OCI-LY1 (cell line): ENCODE measurements at regions not wholly inside any gene's neighbourhood (a gene's known extent, or its start where the extent isn't known, plus 50 kb on each side); places are given as distances from the start of the nearest gene placed in this dataset.

Experiments used
- H2AFZ ChIP-seq: fragments of 200-600 bp; sonication (generic), shearing (Covaris generic); 2 replicates; pipeline ENCODE4 v1.6.0; 2014; ENCODE audit warnings: antibody characterized with exemption, mild to moderate bottlenecking, low read length
- H3F3A ChIP-seq: fragments of 200-600 bp; sonication (generic), shearing (Covaris generic); 2 replicates; pipeline ENCODE4 v1.6.0; 2014; ENCODE audit warnings: mild to moderate bottlenecking, antibody characterized with exemption, low read length, moderate library complexity; ENCODE audit not compliant: insufficient read depth
- H3K27ac ChIP-seq: fragments of 200-600 bp; sonication (generic); 2 replicates; pipeline ENCODE4 v1.5.1; 2014; ENCODE audit warnings: low read length, mixed run types, mild to moderate bottlenecking, low read depth; ENCODE audit not compliant: poor library complexity, severe bottlenecking
- H3K27me3 ChIP-seq: fragments of 200-600 bp; sonication (generic); 2 replicates; pipeline ENCODE4 v1.6.0; 2014; ENCODE audit warnings: antibody characterized with exemption, mild to moderate bottlenecking, low read length, moderate library complexity; ENCODE audit not compliant: insufficient read depth
- H3K36me3 ChIP-seq: fragments of 200-600 bp; sonication (generic); 2 replicates; pipeline ENCODE4 v1.6.1; 2014; ENCODE audit warnings: mild to moderate bottlenecking, antibody characterized with exemption, low read length, moderate library complexity, mixed read lengths; ENCODE audit not compliant: insufficient read depth
- H3K4me1 ChIP-seq: fragments of 200-600 bp; sonication (generic); 2 replicates; pipeline ENCODE4 v1.5.1; 2014; ENCODE audit warnings: mild to moderate bottlenecking, low read length, moderate library complexity; ENCODE audit not compliant: insufficient read depth, severe bottlenecking
- H3K4me2 ChIP-seq: fragments of 200-600 bp; sonication (generic), shearing (Covaris generic); 2 replicates; pipeline ENCODE4 v1.6.1; 2014; ENCODE audit warnings: low read length
- H3K4me3 ChIP-seq: fragments of 200-600 bp; sonication (generic); 2 replicates; pipeline ENCODE4 v1.5.1; 2014; ENCODE audit warnings: low read length, low read depth, mild to moderate bottlenecking, mixed read lengths; ENCODE audit not compliant: poor library complexity, severe bottlenecking
- H3K79me2 ChIP-seq: fragments of 200-600 bp; shearing (Covaris generic); 2 replicates; pipeline ENCODE4 v1.6.1; 2016; ENCODE audit warnings: mixed run types, low read length, mixed read lengths; ENCODE audit not compliant: insufficient read depth
- H3K9ac ChIP-seq: fragments of 200-600 bp; sonication (generic), shearing (Covaris generic); 2 replicates; pipeline ENCODE4 v1.6.1; 2014; ENCODE audit warnings: mild to moderate bottlenecking, low read length, mixed read lengths
- H3K9me2 ChIP-seq: fragments of 200-600 bp; sonication (generic), shearing (Covaris generic); 2 replicates; pipeline ENCODE4 v1.6.1; 2014; ENCODE audit warnings: low read depth, mild to moderate bottlenecking, low read length, mixed read lengths
- H3K9me3 ChIP-seq: fragments of 200-600 bp; shearing (Covaris generic); 2 replicates; pipeline ENCODE4 v1.6.1; 2014; ENCODE audit warnings: low read length, mixed read lengths
- H4K20me1 ChIP-seq: fragments of 200-600 bp; sonication (generic), shearing (Covaris generic); 2 replicates; pipeline ENCODE4 v1.6.0; 2016; ENCODE audit warnings: mild to moderate bottlenecking, low read length; ENCODE audit not compliant: insufficient read depth
- CTCF ChIP-seq: fragments of 200-600 bp; sonication (generic), shearing (Covaris generic); IDR thresholded peaks from 2 replicates; pipeline ENCODE4 v1.5.1; 2017; ENCODE audit warnings: mild to moderate bottlenecking, antibody characterized with exemption, low read length, moderate library complexity, mixed read lengths
- EZH2 ChIP-seq: fragments of 200-600 bp; sonication (generic), shearing (Covaris generic); IDR thresholded peaks from 2 replicates; pipeline ENCODE4 v1.8.0; 2017; ENCODE audit warnings: borderline replicate concordance, mixed run types, mild to moderate bottlenecking, antibody characterized with exemption, low read length, moderate library complexity, mixed read lengths

- Histone ChIP-seq H3K9me3 (peaks cover 4% of the 10 kb centered on the region), H3K9me2 (no peaks in the 10 kb centered on the region), H3K9ac (no peak overlapping the region), H3K36me3 (no peaks in the 10 kb centered on the region), H3F3A (no peaks in the 10 kb centered on the region), H3K4me1 (no peaks in the 10 kb centered on the region), H3K4me2 (no peak overlapping the region), H3K27ac (no peak overlapping the region), H2AFZ (no peak overlapping the region), H4K20me1 (no peaks in the 10 kb centered on the region), H3K79me2 (no peaks in the 10 kb centered on the region), H3K27me3 (no peaks in the 10 kb centered on the region; the same call in 1 of the 2 replicates), H3K4me3 (no peak overlapping the region)
- TF ChIP-seq EZH2 (no peak), CTCF (no peak)
Observed at GRCh38 chr14:101055106-101055662, 151.7 kb upstream of the RTL1 start.

- H3F3A ChIP-seq, result no peaks in the 10 kb centered on the region
- no peaks in the 10 kb centered on the region for H3K9me2 ChIP-seq
- H3K4me2 ChIP-seq, result no peak overlapping the region
- H3K27me3 ChIP-seq, result no peaks in the 10 kb centered on the region; the same call in 1 of the 2 replicates
- H2AFZ ChIP-seq, result no peak overlapping the region
- no peaks in the 10 kb centered on the region for H4K20me1 ChIP-seq
- H3K4me3 ChIP-seq, result no peak overlapping the region
- TF ChIP-seq EZH2 (no peak), CTCF (no peak)
- no peaks in the 10 kb centered on the region for H3K36me3 ChIP-seq
- H3K9ac ChIP-seq, result no peak overlapping the region
- H3K4me1 ChIP-seq, result no peaks in the 10 kb centered on the region
- peaks cover 4% of the 10 kb centered on the region for H3K9me3 ChIP-seq
- no peak overlapping the region for H3K27ac ChIP-seq
- no peaks in the 10 kb centered on the region for H3K79me2 ChIP-seq
Observed at GRCh38 chr14:101055776-101056374, 152.4 kb upstream of the RTL1 start.

- Histone ChIP-seq H3K36me3 (no peaks in the 10 kb centered on the region), H3K4me3 (no peak overlapping the region), H3F3A (no peaks in the 10 kb centered on the region), H3K27me3 (no peaks in the 10 kb centered on the region; the same call in 1 of the 2 replicates), H3K9me2 (no peaks in the 10 kb centered on the region), H3K9me3 (peaks cover 4% of the 10 kb centered on the region), H4K20me1 (no peaks in the 10 kb centered on the region), H2AFZ (no peak overlapping the region), H3K4me2 (no peak overlapping the region), H3K9ac (no peak overlapping the region), H3K27ac (no peak overlapping the region), H3K79me2 (no peaks in the 10 kb centered on the region), H3K4me1 (no peaks in the 10 kb centered on the region)
- TF ChIP-seq CTCF, result no peak
- no peak for TF ChIP-seq EZH2
Observed at GRCh38 chr14:101056446-101056845, 152.9 kb upstream of the RTL1 start.
